ENCODE measurements at regions not wholly inside any gene's neighbourhood (a gene's known extent, or its start where the extent isn't known, plus 50 kb on each side); places are given as distances from the start of the nearest gene placed in this dataset.
"Not testable (repeated sequence)": the region's sequence is repeated elsewhere in the genome, so short reads cannot be mapped to it uniquely, and the experiment has no call there.

DNA sequence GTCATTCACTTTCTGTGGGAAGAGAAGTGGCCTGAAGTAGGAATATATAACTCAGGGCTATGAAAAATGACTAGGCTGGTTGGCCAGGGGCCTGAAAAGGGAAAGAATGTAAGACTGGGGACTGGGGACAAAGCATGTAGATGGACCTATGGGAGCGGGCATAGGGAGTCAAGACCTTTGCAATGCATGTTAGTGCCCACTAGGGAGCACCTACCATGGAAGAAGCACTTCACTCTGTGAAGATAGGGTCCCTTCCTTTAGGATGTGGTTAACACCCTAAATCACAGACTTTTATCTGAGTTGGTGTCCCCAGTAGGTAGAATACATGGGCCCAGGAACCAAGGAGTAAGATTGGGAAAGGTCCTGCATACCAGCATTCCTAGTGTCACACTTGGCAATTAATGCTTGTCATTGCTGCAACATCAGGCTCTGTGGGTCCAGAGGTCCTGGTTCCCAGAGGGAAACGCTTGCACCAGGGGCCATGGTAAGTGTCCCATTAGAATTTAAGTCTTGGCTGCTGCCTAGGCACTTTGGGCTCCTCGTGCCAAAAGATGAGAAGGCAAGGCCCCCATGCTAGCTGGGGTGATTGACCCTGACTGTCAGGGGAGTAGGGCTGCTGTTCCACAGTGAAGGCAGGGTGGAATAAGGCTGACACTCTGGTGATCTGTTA is 79.6 kb downstream of the CRYGS start:
- H3K27me3 Mint-ChIP-seq, result peaks cover 2% of the 10 kb centered on the region
- H3K36me3 Mint-ChIP-seq (ENCODE audit: low read depth), result no peaks in the 10 kb centered on the region
- H3K27ac Mint-ChIP-seq, result no peak overlapping the region
- DNase-seq, result no peak
- no peaks in the 10 kb centered on the region for H3K9me3 Mint-ChIP-seq
- peaks cover 8% of the 10 kb centered on the region for H3K4me1 Mint-ChIP-seq (ENCODE audit: low read depth)
- no peak overlapping the region for H3K4me3 Mint-ChIP-seq

DNA sequence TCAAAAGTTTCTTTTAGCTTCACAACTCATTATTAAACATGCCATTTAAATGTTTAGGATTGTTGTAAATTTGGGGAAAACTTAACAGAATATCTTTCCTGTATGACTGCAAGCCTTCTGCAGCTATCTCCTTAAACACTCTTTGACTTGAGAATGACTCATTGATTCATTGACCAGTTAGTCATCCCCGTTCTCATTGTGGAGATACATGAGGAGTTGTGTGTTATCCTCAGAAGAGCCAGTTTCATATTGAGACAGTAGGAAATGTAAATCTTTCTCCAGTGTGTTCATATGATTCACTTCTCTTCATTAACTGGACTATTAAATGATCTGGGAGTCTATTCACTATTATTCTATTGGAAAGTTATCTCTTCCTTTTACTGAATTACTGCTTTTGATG is 83.0 kb downstream of the CRYGS start:
- Mint-ChIP-seq H3K4me1 (ENCODE audit: low read depth) (peaks cover 8% of the 10 kb centered on the region), H3K36me3 (ENCODE audit: low read depth) (no peaks in the 10 kb centered on the region), H3K9me3 (no peaks in the 10 kb centered on the region), H3K27me3 (peaks cover 5% of the 10 kb centered on the region), H3K4me3 (no peak overlapping the region), H3K27ac (no peak overlapping the region)
- no peak for DNase-seq

DNA sequence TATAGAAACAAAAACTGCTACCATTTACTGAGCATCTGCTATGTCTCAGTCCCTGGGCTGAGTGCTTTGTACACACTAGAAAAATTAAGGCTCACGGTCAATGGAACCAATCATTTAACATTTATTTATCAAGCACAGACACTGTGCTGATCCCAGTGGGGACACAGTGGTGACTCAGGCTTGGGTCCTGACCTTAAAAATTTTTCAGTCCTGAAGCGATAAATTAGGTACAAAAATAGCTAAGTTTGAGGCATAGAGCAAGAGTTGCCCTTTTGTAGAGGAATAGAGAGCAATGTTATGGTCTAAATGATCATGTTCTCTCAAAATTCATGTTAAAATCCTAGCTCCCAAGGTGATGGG is 85.1 kb downstream of the CRYGS start:
- no peak for DNase-seq

DNA sequence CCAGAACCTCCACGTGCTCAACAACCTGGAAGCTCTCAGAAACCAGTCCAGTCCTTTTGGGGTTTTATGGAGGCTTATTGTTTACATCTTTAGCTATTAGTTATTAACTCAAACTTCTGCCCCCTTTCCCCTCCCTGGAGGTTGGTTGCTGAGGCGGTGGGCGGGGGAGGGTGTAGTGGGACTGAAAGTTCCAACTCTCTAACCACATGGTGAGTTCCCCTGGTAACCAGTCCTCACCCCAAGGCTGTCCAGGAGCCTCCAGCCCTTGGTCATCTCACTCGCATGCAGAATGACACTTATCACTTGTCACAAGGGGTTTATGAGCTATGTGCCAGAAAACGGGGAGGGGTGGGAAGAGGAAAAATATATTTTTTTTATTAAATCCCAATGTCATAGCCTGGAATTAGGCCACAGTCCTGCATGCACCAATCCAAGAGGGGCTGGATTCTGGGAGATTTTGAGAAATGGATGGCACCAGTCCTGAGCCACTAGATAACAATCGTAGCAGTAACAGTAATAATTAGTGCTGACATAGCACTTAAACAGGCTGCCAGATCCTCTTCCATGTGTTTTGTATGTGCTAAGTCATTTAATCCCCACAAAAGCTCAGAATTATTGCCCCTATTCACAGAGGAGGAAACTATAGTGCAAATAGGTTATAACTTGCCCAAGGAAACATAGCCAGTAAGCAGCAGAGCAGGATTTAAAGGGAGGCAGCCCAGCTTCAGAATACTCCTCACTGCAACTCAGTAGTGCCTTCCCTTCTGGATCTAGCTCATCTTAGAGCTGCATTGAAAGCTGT is 85.7 kb downstream of the CRYGS start:
- Mint-ChIP-seq H3K27me3 (peaks cover 5% of the 10 kb centered on the region), H3K4me3 (no peak overlapping the region), H3K36me3 (ENCODE audit: low read depth) (no peaks in the 10 kb centered on the region), H3K9me3 (no peaks in the 10 kb centered on the region), H3K27ac (no peak overlapping the region), H3K4me1 (ENCODE audit: low read depth) (peaks cover 8% of the 10 kb centered on the region)
- no peak for DNase-seq

More for the DNA sequence above, 85.1 kb downstream of the CRYGS start:
- no peak overlapping the region for H3K27ac Mint-ChIP-seq
- peaks cover 5% of the 10 kb centered on the region for H3K27me3 Mint-ChIP-seq
- no peaks in the 10 kb centered on the region for H3K9me3 Mint-ChIP-seq
- H3K4me3 Mint-ChIP-seq, result no peak overlapping the region
- peaks cover 8% of the 10 kb centered on the region for H3K4me1 Mint-ChIP-seq (ENCODE audit: low read depth)
- H3K36me3 Mint-ChIP-seq (ENCODE audit: low read depth), result no peaks in the 10 kb centered on the region

DNA sequence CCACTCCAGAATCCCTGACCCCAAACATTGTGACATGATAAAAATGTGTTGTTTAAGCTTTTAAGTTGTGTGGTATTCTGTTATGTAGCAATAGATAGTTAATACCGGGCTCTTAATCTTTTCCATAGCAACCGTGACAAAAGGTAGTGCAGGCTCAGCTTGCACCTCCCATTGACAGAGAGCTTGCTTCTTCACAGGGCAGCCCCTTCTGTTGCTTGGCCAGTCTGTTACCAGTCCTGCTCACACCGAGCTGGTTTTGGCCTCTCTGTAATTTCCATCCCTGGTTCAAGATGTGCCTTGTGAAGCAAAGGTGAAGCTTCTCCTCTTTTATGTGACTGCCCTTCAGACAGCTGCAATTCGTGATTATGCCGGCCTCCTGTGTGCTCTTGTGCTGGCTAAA is 86.9 kb downstream of the CRYGS start:
- no peak for DNase-seq
- H3K36me3 Mint-ChIP-seq (ENCODE audit: low read depth), result no peaks in the 10 kb centered on the region
- H3K9me3 Mint-ChIP-seq, result no peaks in the 10 kb centered on the region
- peaks cover 8% of the 10 kb centered on the region for H3K4me1 Mint-ChIP-seq (ENCODE audit: low read depth)
- no peak overlapping the region for H3K4me3 Mint-ChIP-seq
- peaks cover 5% of the 10 kb centered on the region for H3K27me3 Mint-ChIP-seq
- H3K27ac Mint-ChIP-seq, result no peak overlapping the region

DNA sequence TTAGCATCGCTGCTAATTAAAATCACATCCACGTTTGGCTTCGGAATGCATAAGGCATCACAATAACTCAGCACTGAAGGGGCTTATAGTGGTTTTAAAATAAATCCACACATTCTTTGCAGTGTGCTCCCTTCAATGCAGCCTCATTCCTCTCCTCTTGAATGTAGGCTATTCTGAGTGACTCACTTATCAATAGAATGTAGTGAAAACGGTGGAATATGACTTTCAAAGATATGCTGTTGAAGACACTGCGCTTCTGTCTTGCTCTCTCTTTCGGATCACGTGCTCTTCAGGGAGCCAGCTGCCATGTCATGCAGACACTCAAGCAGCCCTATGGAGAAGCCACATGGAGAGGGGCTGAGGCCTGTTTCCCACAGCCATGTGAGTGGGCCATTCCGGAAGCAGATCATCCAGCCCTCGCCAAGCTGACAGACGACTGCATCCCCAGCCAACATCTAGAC is 87.4 kb downstream of the CRYGS start:
- peaks cover 8% of the 10 kb centered on the region for H3K4me1 Mint-ChIP-seq (ENCODE audit: low read depth)
- H3K4me3 Mint-ChIP-seq, result no peak overlapping the region
- no peak for DNase-seq
- H3K27ac Mint-ChIP-seq, result no peak overlapping the region
- H3K9me3 Mint-ChIP-seq, result no peaks in the 10 kb centered on the region
- H3K27me3 Mint-ChIP-seq, result peaks cover 5% of the 10 kb centered on the region
- no peaks in the 10 kb centered on the region for H3K36me3 Mint-ChIP-seq (ENCODE audit: low read depth)

DNA sequence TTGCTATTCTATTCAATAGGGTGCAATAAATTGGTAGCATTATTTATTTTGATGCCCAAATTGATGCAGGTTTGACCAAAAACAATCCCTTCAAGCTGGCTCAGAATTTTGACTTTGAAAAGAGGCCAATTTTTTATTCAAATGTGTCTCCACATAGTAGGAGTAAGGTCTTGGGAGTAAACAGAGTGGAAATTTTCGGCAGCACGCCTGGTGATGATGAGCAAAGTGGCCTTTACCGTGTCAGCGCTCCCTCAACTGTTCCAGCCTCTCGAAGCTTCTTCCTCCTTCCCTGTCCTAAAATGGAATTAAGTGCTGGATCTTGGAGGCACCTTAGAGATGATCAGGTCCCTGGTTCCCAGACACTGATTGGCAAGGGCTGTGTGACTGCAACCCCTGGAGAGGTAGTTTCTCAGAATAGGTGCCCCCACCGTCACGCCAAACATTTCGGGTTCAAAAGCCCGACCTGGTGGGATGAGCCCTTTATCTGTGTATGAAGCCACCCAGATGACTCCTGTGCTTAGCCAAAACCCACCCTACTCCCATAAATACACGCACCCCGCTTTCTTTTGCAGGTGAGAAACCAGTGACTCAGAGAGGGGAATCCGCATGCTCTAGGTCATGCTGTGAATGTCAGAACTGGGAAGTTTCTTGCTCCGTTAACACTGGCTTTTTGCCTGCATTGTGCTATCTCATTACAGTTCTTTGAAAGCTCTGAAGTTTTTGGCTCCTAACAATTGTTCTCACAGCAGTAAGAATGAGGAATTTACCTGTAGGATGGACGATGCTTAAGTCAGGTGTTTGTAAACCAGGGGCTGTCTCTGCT is 89.1 kb downstream of the CRYGS start:
- no peak for DNase-seq
- Mint-ChIP-seq H3K27ac (no peak overlapping the region), H3K9me3 (no peaks in the 10 kb centered on the region), H3K4me1 (ENCODE audit: low read depth) (no peaks in the 10 kb centered on the region), H3K27me3 (peaks cover 5% of the 10 kb centered on the region), H3K4me3 (no peak overlapping the region), H3K36me3 (ENCODE audit: low read depth) (no peaks in the 10 kb centered on the region)

DNA sequence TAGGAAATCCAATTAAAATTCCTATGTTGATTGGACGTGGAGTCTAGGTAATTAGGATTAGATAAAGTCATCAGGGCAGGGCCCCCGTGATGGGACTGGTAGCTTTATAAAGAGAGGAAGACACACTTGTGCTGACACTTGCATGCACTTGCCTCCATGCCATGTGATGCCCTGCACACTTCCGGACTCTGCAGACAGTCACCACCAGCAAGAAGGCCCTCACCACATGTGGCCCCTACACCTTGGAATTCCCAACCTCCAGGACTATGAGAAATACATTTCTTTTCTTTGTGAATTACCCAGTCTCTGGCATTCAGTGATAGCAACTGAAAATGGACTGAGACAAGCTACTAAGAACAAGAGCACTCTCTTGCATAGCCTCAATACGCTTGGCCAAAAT is 90.6 kb downstream of the CRYGS start:
- Mint-ChIP-seq H3K36me3 (ENCODE audit: low read depth) (no peaks in the 10 kb centered on the region), H3K4me3 (no peak overlapping the region), H3K27me3 (no peaks in the 10 kb centered on the region), H3K9me3 (no peaks in the 10 kb centered on the region), H3K4me1 (ENCODE audit: low read depth) (no peaks in the 10 kb centered on the region), H3K27ac (no peak overlapping the region)
- DNase-seq, result no peak

DNA sequence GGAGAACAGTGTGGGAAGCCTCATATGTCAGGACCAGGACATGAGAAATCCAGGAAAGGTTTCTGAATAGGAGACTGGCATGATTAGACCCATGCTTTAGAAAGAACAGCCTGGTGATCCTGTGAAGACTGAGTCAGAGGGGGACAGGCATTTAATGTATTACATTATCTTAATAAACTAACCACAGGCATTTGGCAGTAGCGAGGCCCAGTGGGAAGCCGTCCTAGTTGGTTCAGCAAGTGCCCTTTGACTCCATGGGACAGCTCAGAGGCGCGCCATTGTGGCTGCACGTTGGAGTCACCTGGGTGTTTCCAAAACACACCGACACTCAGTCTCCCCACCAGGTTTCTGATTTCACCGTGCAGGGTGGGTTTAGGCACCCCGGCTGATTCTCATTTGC is 90.5 kb upstream of the DGKG start:
- H3K4me3 Mint-ChIP-seq, result no peak overlapping the region
- H3K9me3 Mint-ChIP-seq, result no peaks in the 10 kb centered on the region
- no peaks in the 10 kb centered on the region for H3K36me3 Mint-ChIP-seq (ENCODE audit: low read depth)
- no peaks in the 10 kb centered on the region for H3K27me3 Mint-ChIP-seq
- H3K4me1 Mint-ChIP-seq (ENCODE audit: low read depth), result no peaks in the 10 kb centered on the region
- H3K27ac Mint-ChIP-seq, result no peak overlapping the region
- no peak for DNase-seq

DNA sequence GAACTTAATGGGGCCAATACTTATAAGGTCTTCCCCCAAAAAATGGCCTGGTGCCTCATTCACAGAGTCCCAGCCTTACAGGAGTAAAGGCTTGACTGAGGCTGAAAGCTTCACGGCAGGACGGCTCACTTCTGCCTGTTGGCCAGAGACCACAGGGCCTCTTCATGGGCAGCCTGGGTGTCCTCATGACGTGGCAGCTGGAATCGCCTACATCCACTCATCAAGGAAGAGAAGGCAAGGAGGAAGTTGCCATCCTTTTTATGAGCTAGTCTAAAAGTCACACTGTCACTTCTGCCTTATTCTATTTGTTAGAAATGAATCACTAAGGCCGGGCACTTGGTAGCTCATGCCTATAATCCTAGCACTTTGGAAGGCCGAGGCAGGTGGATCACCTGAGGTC is 89.3 kb upstream of the DGKG start:
- no peak for DNase-seq
- no peaks in the 10 kb centered on the region for H3K36me3 Mint-ChIP-seq (ENCODE audit: low read depth)
- no peaks in the 10 kb centered on the region for H3K4me1 Mint-ChIP-seq (ENCODE audit: low read depth)
- no peaks in the 10 kb centered on the region for H3K9me3 Mint-ChIP-seq
- no peak overlapping the region for H3K27ac Mint-ChIP-seq
- no peak overlapping the region for H3K4me3 Mint-ChIP-seq
- H3K27me3 Mint-ChIP-seq, result no peaks in the 10 kb centered on the region

DNA sequence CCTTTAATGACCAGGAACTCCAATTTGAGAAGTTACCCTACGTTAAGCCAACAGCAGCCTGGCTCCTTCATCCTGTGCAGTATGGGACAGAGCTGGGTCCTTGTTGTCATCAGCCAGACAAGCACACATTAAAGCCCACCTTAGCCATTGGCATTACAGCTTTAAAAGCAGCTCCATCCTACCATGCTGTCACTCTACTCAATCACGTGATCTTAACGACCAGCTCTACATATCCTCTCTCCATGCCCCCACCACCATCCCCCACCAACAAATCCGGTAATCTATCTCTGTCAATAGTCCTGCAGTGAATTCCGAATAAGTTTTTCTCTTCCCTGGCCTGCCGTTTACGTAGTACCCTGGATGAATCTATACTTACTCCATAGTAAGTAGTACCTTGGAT is 82.9 kb upstream of the DGKG start:
- no peak for DNase-seq
- H3K4me3 Mint-ChIP-seq, result no peak overlapping the region
- H3K27ac Mint-ChIP-seq, result no peak overlapping the region
- no peaks in the 10 kb centered on the region for H3K36me3 Mint-ChIP-seq (ENCODE audit: low read depth)
- no peaks in the 10 kb centered on the region for H3K27me3 Mint-ChIP-seq
- no peaks in the 10 kb centered on the region for H3K9me3 Mint-ChIP-seq
- no peaks in the 10 kb centered on the region for H3K4me1 Mint-ChIP-seq (ENCODE audit: low read depth)

DNA sequence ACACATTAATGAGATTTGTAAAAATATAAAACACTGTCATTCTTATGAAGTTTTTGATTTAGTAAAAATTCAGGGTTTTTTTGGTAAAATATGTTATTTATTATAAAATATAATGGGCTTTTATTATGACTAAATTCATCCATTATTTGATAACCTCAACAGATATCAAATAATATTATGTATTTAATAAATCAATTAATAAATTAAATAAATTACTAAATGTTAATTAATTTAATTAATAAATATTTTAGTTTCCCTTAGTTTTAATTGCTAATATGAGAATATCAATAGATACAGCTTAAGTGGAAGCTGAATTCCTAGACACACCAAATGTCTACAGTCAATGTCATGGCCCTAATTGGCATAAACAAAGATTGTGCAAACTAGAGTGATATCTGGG is 82.3 kb upstream of the DGKG start:
- no peaks in the 10 kb centered on the region for H3K36me3 Mint-ChIP-seq (ENCODE audit: low read depth)
- no peak overlapping the region for H3K27ac Mint-ChIP-seq
- no peak overlapping the region for H3K4me3 Mint-ChIP-seq
- no peaks in the 10 kb centered on the region for H3K9me3 Mint-ChIP-seq
- DNase-seq, result no peak
- H3K4me1 Mint-ChIP-seq (ENCODE audit: low read depth), result no peaks in the 10 kb centered on the region
- H3K27me3 Mint-ChIP-seq, result no peaks in the 10 kb centered on the region

DNA sequence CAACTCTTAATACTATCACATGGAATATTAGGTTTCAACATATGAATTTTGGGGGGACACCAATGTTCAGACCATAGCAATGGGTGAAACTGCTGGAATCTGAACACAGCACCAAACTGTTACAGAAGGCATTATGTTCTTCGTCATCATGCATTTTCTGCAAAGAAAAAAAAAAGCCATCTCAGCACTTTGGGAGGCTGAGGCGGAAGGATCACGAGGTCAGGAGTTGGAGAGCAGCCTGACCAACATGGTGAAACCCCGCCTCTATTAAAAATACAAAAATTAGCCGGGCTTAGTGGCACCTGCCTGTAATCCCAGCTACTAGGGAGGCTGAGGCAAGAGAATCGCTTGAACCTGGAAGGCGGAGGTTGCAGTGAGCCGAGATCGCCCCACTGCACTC is 80.9 kb upstream of the DGKG start:
- not testable (repeated sequence) for DNase-seq; H3K27me3 Mint-ChIP-seq; H3K27ac Mint-ChIP-seq; H3K36me3 Mint-ChIP-seq (ENCODE audit: low read depth); H3K9me3 Mint-ChIP-seq; H3K4me3 Mint-ChIP-seq; H3K4me1 Mint-ChIP-seq (ENCODE audit: low read depth)

DNA sequence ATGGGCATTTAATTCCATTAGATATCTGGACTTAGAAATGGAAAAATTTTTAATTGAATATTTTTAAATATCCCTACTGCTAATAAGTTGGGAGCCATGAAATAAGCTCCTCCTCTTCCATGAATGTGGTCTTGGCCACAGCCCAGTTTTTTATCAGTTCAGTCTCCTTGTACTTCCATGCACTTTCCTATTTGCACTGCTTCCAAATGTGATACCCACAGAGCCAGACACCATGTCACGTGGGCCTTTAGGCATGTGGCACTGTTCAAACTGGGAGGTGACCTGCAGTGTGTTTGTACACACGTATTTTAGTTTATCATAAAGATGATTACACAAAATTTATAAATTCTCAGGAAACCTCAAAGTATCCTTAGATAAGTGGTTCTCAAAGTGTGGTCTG is 80.1 kb upstream of the DGKG start:
- Mint-ChIP-seq H3K9me3 (no peaks in the 10 kb centered on the region), H3K4me3 (no peak overlapping the region), H3K27me3 (no peaks in the 10 kb centered on the region), H3K36me3 (ENCODE audit: low read depth) (no peaks in the 10 kb centered on the region), H3K27ac (no peak overlapping the region), H3K4me1 (ENCODE audit: low read depth) (no peaks in the 10 kb centered on the region)
- DNase-seq, result no peak

DNA sequence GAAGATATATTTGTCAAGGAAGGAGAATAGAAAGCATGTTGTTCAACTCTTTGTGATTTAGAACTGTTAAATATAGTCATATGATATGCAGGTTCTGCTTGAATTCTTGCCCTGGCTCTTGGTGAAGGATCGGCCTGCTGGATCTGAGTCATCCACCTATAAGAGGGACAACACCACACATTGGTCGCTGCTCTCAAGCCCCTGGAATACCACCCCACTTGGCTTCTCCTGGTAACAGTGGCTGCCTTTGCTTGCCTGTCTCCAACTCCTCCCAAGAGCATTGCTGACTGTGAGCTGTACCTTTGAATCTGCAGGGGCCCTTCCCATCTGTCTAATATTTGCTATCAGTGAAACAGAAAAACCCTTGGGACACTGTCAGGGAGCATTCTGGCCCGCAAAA is 78.9 kb upstream of the DGKG start:
- DNase-seq, result no peak
- H3K27ac Mint-ChIP-seq, result no peak overlapping the region
- no peaks in the 10 kb centered on the region for H3K36me3 Mint-ChIP-seq (ENCODE audit: low read depth)
- no peaks in the 10 kb centered on the region for H3K4me1 Mint-ChIP-seq (ENCODE audit: low read depth)
- H3K9me3 Mint-ChIP-seq, result no peaks in the 10 kb centered on the region
- H3K27me3 Mint-ChIP-seq, result no peaks in the 10 kb centered on the region
- no peak overlapping the region for H3K4me3 Mint-ChIP-seq

Measured in activated T-cell treated with anti-CD3 and anti-CD28 coated beads, Interleukin-2, amount 50 U/mL, for 24 hours (primary cell).